Tibial nerve (tissue), 4 donors: ENCODE measurements at regions not wholly inside any gene's neighbourhood (a gene's known extent, or its start where the extent isn't known, plus 50 kb on each side); places are given as distances from the start of the nearest gene placed in this dataset.

Experiments
- DNase-seq, 2 donors: peaks; one replicate each; pipeline ENCODE4 v3.0.0-alpha.2; 2019; ENCODE audit warnings: low spot score in 2 of 2
- H3K27ac ChIP-seq, 4 donors: fragments of 200-600 bp; sonication (generic) in 3 of 4; one replicate each; pipeline ENCODE4 v1.5.1; 2017 to 2019; ENCODE audit warnings: mild to moderate bottlenecking in 1 of 4
- H3K27me3 ChIP-seq, 2 donors: fragments of 200-600 bp; sonication (generic) in 1 of 2; one replicate each; pipeline versions ENCODE4 v1.5.1 to v1.6.0; 2017 to 2019
- H3K36me3 ChIP-seq, 3 donors: fragments of 200-600 bp; sonication (generic); one replicate each; pipeline ENCODE4 v1.5.1; 2018 to 2019
- H3K4me1 ChIP-seq, 4 donors: fragments of 200-600 bp; sonication (generic) in 3 of 4; one replicate each; pipeline ENCODE4 v1.5.1; 2017 to 2019
- H3K4me3 ChIP-seq, 4 donors: fragments of 200-600 bp; sonication (generic) in 3 of 4; one replicate each; pipeline ENCODE4 v1.5.1; 2017 to 2019; ENCODE audit warnings: mild to moderate bottlenecking in 1 of 4, moderate library complexity in 1 of 4
- H3K9me3 ChIP-seq, 4 donors: fragments of 200-600 bp; sonication (generic) in 3 of 4; one replicate each; pipeline ENCODE4 v1.5.1; 2017 to 2019
- EP300 ChIP-seq, 2 donors: sonication (generic); formaldehyde crosslinking; IDR thresholded peaks; one replicate each; pipeline ENCODE4 v1.6.1; 2017; ENCODE audit warnings: antibody characterized with exemption in 2 of 2, mild to moderate bottlenecking in 1 of 2
- POLR2A ChIP-seq, 2 donors: fragments of 450-650 bp; IDR thresholded peaks; one replicate each; pipeline ENCODE4 v1.6.1; 2017; ENCODE audit warnings: antibody characterized with exemption in 2 of 2, mild to moderate bottlenecking in 2 of 2, moderate library complexity in 2 of 2
- WGBS, 2 donors: methylation state at CpG; one replicate each; pipeline ENCODE4 v1.1.5; 2018; 5-methylcytosine and 5-hydroxymethylcytosine counted together
- TF ChIP-seq, protein P1 (sequence below), 5 experiments: fragments of 200-600 bp in 3 of 5; fragments of 450-650 bp in 2 of 5; sonication (generic) in 3 of 5; IDR thresholded peaks; one replicate each; pipeline ENCODE4 v1.5.1; 2016 to 2019; ENCODE audit warnings: antibody characterized with exemption in 5 of 5, mild to moderate bottlenecking in 3 of 5, moderate library complexity in 2 of 5

DNA sequence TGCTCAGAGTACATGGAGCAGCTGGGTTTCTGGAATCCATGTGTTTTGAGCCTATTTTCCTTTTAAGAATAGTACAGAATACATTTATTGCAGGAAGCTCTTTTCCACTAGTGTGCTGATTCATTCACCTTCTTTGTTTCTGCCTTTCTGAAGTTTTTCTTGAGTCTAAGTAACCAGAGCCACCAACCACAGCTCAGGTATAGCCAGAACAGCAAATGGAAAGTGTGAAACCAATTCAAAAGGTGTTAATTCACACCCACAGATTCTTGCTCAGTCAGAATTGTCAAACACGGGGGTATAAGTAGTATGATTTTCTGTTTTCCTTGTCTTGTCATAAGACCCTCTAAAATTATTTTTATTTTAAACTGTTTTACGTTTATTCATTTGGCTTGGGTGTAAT is 75.9 kb upstream of the DYNAP start:
- whole genome bisulfite sequencing, 2 donors, result 69 to 76% methylated on average over 2 of the region's 2 CpGs
- no peak for DNase-seq
- no peaks in the 10 kb centered on the region for H3K27me3 ChIP-seq
- H3K4me1 ChIP-seq, result no peaks in the 10 kb centered on the region
- H3K9me3 ChIP-seq, result no peaks in the 10 kb centered on the region
- H3K4me3 ChIP-seq, result no peak overlapping the region
- no peak overlapping the region for H3K27ac ChIP-seq
- H3K36me3 ChIP-seq, result no peaks in the 10 kb centered on the region
- no peak for TF ChIP-seq POLR2A (IDR thresholded peaks at IDR 0.05)
- TF ChIP-seq, protein P1, sequence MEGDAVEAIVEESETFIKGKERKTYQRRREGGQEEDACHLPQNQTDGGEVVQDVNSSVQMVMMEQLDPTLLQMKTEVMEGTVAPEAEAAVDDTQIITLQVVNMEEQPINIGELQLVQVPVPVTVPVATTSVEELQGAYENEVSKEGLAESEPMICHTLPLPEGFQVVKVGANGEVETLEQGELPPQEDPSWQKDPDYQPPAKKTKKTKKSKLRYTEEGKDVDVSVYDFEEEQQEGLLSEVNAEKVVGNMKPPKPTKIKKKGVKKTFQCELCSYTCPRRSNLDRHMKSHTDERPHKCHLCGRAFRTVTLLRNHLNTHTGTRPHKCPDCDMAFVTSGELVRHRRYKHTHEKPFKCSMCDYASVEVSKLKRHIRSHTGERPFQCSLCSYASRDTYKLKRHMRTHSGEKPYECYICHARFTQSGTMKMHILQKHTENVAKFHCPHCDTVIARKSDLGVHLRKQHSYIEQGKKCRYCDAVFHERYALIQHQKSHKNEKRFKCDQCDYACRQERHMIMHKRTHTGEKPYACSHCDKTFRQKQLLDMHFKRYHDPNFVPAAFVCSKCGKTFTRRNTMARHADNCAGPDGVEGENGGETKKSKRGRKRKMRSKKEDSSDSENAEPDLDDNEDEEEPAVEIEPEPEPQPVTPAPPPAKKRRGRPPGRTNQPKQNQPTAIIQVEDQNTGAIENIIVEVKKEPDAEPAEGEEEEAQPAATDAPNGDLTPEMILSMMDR (IDR thresholded peaks at IDR 0.05), result no peak
- no peak for TF ChIP-seq EP300 (IDR thresholded peaks at IDR 0.05)

DNA sequence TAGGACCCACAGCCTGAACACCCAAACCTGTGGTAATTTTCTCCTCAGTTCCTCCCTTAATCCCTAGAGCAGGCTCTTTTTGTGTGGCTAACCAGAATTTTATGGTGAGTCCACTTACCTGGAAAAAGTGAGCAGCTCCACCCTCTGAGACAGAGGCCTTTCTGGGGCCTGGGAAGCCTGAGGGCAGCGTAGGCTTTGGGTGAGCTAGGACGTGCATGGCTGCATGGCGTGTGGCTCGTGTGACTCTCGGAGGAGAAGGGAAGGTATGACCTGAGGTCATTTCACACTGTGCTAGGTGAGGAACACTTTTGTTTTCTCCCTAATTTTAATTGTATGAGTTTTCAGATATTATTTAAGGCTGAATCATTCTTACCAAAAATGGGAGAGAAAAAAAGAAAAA is 73.5 kb upstream of the DYNAP start:
- H3K27me3 ChIP-seq, result no peaks in the 10 kb centered on the region
- no peak overlapping the region for H3K4me3 ChIP-seq
- WGBS, 2 donors, result 90 to 95% methylated on average over 5 of the region's 5 CpGs
- DNase-seq, result no peak
- TF ChIP-seq POLR2A (IDR thresholded peaks at IDR 0.05) (no peak), EP300 (IDR thresholded peaks at IDR 0.05) (no peak)
- TF ChIP-seq, protein P1 (IDR thresholded peaks at IDR 0.05), result no peak
- H3K9me3 ChIP-seq, result no peaks in the 10 kb centered on the region
- no peak overlapping the region for H3K27ac ChIP-seq
- no peaks in the 10 kb centered on the region for H3K36me3 ChIP-seq
- no peaks in the 10 kb centered on the region for H3K4me1 ChIP-seq

DNA sequence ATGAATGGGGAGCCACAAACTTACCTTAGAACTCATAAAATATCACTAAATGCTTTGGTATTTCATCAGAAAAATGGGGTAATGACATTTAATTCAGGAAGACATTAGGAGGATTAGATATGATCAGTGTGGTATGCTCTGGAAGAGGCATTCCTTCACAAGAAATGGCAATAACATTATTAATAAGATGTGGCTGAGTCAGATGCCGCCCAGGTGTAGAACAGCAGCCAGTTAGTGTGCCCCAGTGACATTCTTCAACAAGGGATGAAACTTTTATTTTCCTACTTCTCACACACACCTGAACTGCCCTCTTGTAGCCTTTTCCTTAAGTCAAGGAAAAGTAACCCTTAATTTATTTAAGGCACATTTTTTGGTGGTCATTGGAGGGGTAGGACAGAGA is 69.2 kb upstream of the DYNAP start:
- no peak for DNase-seq
- no peaks in the 10 kb centered on the region for H3K36me3 ChIP-seq
- H3K27me3 ChIP-seq, result no peaks in the 10 kb centered on the region
- WGBS, 2 donors, result 79 to 92% methylated on average over 1 of the region's 1 CpG
- no peak for TF ChIP-seq POLR2A (IDR thresholded peaks at IDR 0.05)
- no peak for TF ChIP-seq EP300 (IDR thresholded peaks at IDR 0.05)
- TF ChIP-seq, protein P1 (IDR thresholded peaks at IDR 0.05), result no peak
- H3K4me1 ChIP-seq, result no peaks in the 10 kb centered on the region
- no peak overlapping the region for H3K27ac ChIP-seq
- H3K4me3 ChIP-seq, result no peak overlapping the region
- no peaks in the 10 kb centered on the region for H3K9me3 ChIP-seq

DNA sequence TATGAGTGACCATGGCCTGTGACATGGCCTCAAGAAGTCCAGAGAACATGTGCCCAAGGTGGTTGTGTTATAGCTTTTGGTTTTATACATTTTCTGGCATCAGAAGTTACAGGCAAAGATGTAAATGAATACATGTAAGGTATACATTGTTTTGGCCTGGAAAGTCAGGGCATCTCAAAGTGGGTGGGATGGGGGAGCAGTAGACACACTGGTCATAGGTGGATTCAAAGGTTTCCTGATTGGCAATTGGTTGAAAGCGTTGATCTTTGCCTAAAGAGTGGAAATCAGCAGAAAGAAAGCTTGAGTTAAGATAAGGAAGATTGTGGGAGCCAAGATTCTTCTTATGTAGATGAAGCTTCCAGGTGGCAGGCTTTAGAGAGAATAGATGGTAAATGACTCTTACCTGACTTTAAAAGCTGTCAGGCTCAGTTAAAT is 62.1 kb upstream of the DYNAP start:
- Histone ChIP-seq H3K4me1 (no peaks in the 10 kb centered on the region), H3K9me3 (peaks cover 0 to under 1% (median 0%) of the 10 kb centered on the region in 4 donors), H3K27ac (no peak overlapping the region), H3K27me3 (no peaks in the 10 kb centered on the region), H3K36me3 (no peaks in the 10 kb centered on the region), H3K4me3 (no peak overlapping the region)
- 37 to 59% methylated on average over 1 of the region's 1 CpG for WGBS, 2 donors
- TF ChIP-seq, protein P1 (IDR thresholded peaks at IDR 0.05), result no peak
- no peak for TF ChIP-seq POLR2A (IDR thresholded peaks at IDR 0.05)
- TF ChIP-seq EP300 (IDR thresholded peaks at IDR 0.05), result no peak
- no peak for DNase-seq

DNA sequence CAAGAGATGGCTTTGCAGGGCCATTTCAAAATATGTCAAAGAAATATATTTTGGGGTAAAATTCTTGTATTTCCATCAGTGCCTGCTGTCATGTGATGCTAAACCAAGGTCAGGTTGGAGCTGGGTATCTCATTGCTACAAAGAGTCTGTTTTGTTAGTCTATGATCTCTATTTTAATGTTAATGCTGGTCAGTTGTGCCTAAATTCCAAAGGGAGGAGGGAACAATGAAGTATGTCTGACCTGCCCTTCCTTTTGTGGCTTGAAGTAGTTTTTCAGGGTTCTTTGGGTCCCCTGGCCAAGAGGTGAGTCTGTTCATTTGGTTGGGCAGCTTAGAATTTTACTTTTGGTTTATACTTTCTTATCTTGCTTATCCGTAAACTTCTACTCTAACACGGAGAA is 61.6 kb upstream of the DYNAP start:
- Histone ChIP-seq H3K27me3 (no peaks in the 10 kb centered on the region), H3K4me3 (no peak overlapping the region), H3K36me3 (no peaks in the 10 kb centered on the region), H3K9me3 (peaks cover 0 to 4% (median 0%) of the 10 kb centered on the region in 4 donors), H3K4me1 (no peaks in the 10 kb centered on the region), H3K27ac (no peak overlapping the region)
- 68 to 72% methylated on average over 2 of the region's 2 CpGs for WGBS, 2 donors
- DNase-seq, result no peak
- TF ChIP-seq POLR2A (IDR thresholded peaks at IDR 0.05) (no peak), EP300 (IDR thresholded peaks at IDR 0.05) (no peak)
- TF ChIP-seq, protein P1 (IDR thresholded peaks at IDR 0.05), result no peak
